PC-9 (cell line): ENCODE measurements at regions not wholly inside any gene's neighbourhood (a gene's known extent, or its start where the extent isn't known, plus 50 kb on each side); places are given as distances from the start of the nearest gene placed in this dataset.

Experiments
- BruUV-seq: library from RNA; stranded (reverse); fragments of 400-500 nt; replicated peaks from 2 replicates; lab custom pipeline; 2021; lab: Mats Ljungman, UMichigan
- CTCF ChIA-PET: fragments of 300-600 bp; sonication (Branson Sonifier 250); formaldehyde crosslinking; loops from one replicate; lab custom pipeline; 2022; ENCODE audit warnings: antibody characterized with exemption; lab: Charles Lee
- POLR2A ChIA-PET: fragments of 300-600 bp; sonication (Branson Sonifier 250); formaldehyde crosslinking; loops from one replicate; lab custom pipeline; 2022; ENCODE audit warnings: antibody characterized with exemption; ENCODE audit not compliant: unreplicated experiment; lab: Charles Lee
- DNase-seq, 2 experiments: peaks; one replicate each; pipeline versions ENCODE4 v3.0.0 to v3.0.0-alpha.2; 2015 to 2022; ENCODE audit warnings: mixed read lengths in 1 of 2
- H2AFZ ChIP-seq: fragments of 200-600 bp; sonication (generic); 2 replicates; pipeline ENCODE4 v1.8.1; 2017; ENCODE audit warnings: antibody characterized with exemption
- H3F3A ChIP-seq: fragments of 200-600 bp; sonication (generic); 2 replicates; pipeline ENCODE4 v1.8.1; 2017; ENCODE audit warnings: antibody characterized with exemption, mild to moderate bottlenecking, low read depth; ENCODE audit not compliant: insufficient read depth
- H3K27ac ChIP-seq: fragments of 200-600 bp; sonication (generic); 2 replicates; pipeline ENCODE4 v1.6.1; 2016; ENCODE audit warnings: mixed run types
- H3K27me3 ChIP-seq: fragments of 200-600 bp; sonication (generic); 2 replicates; pipeline ENCODE4 v1.6.1; 2016; ENCODE audit warnings: low read depth, mixed run types; ENCODE audit not compliant: insufficient read depth
- H3K36me3 ChIP-seq: fragments of 200-600 bp; sonication (generic); 2 replicates; pipeline ENCODE4 v1.6.1; 2016; ENCODE audit warnings: low read depth, mixed run types
- H3K4me1 ChIP-seq: fragments of 200-600 bp; sonication (generic); replicated peaks from 2 replicates; pipeline ENCODE4 v1.6.1; 2016; ENCODE audit warnings: mixed run types; ENCODE audit not compliant: insufficient read depth
- H3K4me2 ChIP-seq: fragments of 200-600 bp; sonication (generic); 2 replicates; pipeline ENCODE4 v1.6.1; 2017; ENCODE audit warnings: mixed run types
- H3K4me3 ChIP-seq: fragments of 200-600 bp; sonication (generic); 2 replicates; pipeline ENCODE4 v1.6.1; 2016; ENCODE audit warnings: mixed run types
- H3K79me2 ChIP-seq: fragments of 200-600 bp; sonication (generic); 2 replicates; pipeline ENCODE4 v1.6.1; 2017; ENCODE audit warnings: low read depth, mixed run types
- H3K9me2 ChIP-seq: fragments of 200-600 bp; sonication (generic); 2 replicates; pipeline ENCODE4 v1.8.1; 2017; ENCODE audit warnings: mild to moderate bottlenecking; ENCODE audit not compliant: insufficient read depth
- H3K9me3 ChIP-seq: fragments of 200-600 bp; sonication (generic); 2 replicates; pipeline ENCODE4 v1.8.1; 2016; ENCODE audit warnings: low read depth; ENCODE audit not compliant: insufficient read depth
- H4K20me1 ChIP-seq: fragments of 200-600 bp; sonication (generic); 2 replicates; pipeline ENCODE4 v1.8.1; 2017; ENCODE audit not compliant: insufficient read depth
- EZH2 ChIP-seq: fragments of 200-600 bp; sonication (generic); IDR thresholded peaks from 2 replicates; pipeline ENCODE4 v1.8.0; 2017; ENCODE audit warnings: antibody characterized with exemption, low read depth
- intact Hi-C: fragments of 100-400 bp; cut with micrococcal nuclease; formaldehyde crosslinking; loops from one replicate; pipeline ENCODE4 v1.10.0; 2022; ENCODE audit not compliant: unreplicated experiment
- TF ChIP-seq, protein P1 (sequence below): fragments of 200-600 bp; sonication (generic); conservative IDR thresholded peaks from 2 replicates; pipeline ENCODE4 v1.6.1; 2017; ENCODE audit warnings: mixed run types, antibody characterized with exemption, mild to moderate bottlenecking, moderate library complexity

DNA sequence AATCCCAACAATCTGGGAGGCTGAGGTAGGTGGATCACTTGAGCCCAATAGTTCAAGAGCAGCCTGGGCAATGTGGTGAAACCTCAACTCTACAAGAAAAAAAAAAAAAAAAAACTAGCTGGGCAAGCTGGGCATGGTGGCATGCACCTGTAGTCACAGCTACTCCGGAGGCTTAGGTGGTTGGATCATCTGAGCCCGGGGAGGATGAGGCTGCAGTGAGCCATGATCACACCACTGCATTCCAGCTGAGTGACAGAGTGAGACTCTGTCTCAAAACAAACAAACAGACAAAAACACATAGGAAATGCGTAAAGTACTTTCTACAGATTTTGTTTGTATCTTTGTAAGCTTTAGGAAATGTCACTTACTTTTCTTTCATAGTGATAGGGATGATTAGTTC is 307.2 kb upstream of the NR3C2 start:
- H3K27me3 ChIP-seq = no peaks in the 10 kb centered on the region
- no peaks in the 10 kb centered on the region for H3K36me3 ChIP-seq
- DNase-seq = peak; percentile 33 to 50
- no peak overlapping the region for H3K4me2 ChIP-seq
- H4K20me1 ChIP-seq = no peaks in the 10 kb centered on the region
- ChIA-PET POLR2A (no interaction called here), CTCF (interaction anchor here (0.6 kb wide), 1 partner anchor 304 kb away, joined by 3 read pairs; no protein-coding TSS in a partner anchor)
- no peak for TF ChIP-seq EZH2
- TF ChIP-seq, protein P1, sequence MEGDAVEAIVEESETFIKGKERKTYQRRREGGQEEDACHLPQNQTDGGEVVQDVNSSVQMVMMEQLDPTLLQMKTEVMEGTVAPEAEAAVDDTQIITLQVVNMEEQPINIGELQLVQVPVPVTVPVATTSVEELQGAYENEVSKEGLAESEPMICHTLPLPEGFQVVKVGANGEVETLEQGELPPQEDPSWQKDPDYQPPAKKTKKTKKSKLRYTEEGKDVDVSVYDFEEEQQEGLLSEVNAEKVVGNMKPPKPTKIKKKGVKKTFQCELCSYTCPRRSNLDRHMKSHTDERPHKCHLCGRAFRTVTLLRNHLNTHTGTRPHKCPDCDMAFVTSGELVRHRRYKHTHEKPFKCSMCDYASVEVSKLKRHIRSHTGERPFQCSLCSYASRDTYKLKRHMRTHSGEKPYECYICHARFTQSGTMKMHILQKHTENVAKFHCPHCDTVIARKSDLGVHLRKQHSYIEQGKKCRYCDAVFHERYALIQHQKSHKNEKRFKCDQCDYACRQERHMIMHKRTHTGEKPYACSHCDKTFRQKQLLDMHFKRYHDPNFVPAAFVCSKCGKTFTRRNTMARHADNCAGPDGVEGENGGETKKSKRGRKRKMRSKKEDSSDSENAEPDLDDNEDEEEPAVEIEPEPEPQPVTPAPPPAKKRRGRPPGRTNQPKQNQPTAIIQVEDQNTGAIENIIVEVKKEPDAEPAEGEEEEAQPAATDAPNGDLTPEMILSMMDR = no peak
- no peaks in the 10 kb centered on the region for H3K4me1 ChIP-seq
- intact Hi-C loops = no loop called here
- 0 out of 2 replicates have a peak overlapping the region, but pooled peaks have one; percentile 23 for H3K27ac ChIP-seq
- no peaks in the 10 kb centered on the region for H3K9me3 ChIP-seq
- no peak overlapping the region for H3K4me3 ChIP-seq
- H3K9me2 ChIP-seq = no peaks in the 10 kb centered on the region
- BruUV-seq = no TSS peak
- H3F3A ChIP-seq = no peaks in the 10 kb centered on the region
- H2AFZ ChIP-seq = no peak overlapping the region
- no peaks in the 10 kb centered on the region for H3K79me2 ChIP-seq

DNA sequence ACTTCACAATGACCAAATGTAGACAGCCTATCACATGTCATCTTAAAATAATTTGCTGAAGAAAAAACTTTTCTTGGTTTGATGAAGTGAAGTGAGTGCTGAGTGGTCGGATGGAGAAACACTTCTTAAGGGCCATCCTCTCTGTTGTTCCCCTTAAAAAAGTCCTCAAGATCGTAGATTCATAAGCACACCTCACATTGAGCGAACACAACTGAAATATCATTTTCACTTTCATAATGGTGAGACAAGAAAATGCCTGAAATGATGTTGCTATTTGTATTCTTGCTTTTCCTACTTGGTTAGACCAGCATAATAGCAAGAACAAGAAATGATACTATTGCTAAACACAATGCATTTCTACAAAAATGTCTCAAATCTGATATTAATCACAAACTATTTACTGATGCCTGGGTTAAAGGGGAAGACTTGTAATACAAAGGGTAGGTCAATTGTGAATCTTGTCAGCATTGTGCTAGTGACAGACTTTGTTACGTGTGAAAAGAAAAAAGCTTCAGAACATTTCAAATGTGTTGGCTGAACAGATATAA is 305.6 kb upstream of the NR3C2 start:
- H3K79me2 ChIP-seq = no peaks in the 10 kb centered on the region
- BruUV-seq = no TSS peak
- H3K9me3 ChIP-seq = no peaks in the 10 kb centered on the region
- H4K20me1 ChIP-seq = no peaks in the 10 kb centered on the region
- ChIA-PET CTCF (no interaction called here), POLR2A (no interaction called here)
- H3K27me3 ChIP-seq = no peaks in the 10 kb centered on the region
- intact Hi-C loops = no loop called here
- H3K4me1 ChIP-seq = no peaks in the 10 kb centered on the region
- no peaks in the 10 kb centered on the region for H3F3A ChIP-seq
- no peaks in the 10 kb centered on the region for H3K36me3 ChIP-seq
- H2AFZ ChIP-seq = no peak overlapping the region
- no peak for DNase-seq
- H3K4me3 ChIP-seq = no peak overlapping the region
- H3K4me2 ChIP-seq = no peak overlapping the region
- no peak overlapping the region for H3K27ac ChIP-seq
- H3K9me2 ChIP-seq = no peaks in the 10 kb centered on the region
- TF ChIP-seq EZH2 = no peak
- TF ChIP-seq, protein P1 = no peak

DNA sequence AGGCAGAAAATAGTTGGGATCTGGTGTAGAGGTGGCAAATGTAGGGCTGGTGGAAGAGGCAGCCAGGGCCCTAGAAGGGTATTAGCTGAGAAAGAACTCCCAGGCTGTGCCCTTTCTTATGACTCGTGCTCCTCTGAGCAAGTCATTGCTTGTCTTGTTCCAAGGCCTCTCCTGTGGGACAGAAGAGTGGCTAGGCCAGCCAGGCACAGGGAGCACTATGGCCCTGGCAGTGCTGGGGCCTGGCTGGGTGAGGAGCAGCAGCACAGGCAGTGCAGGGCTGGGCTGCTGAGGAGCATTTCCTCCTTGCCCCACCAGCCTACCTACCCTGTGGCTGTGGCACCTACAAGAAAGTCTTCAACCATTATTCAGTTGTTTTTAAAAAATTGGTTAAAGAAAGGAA is 298.5 kb upstream of the NR3C2 start:
- no TSS peak for BruUV-seq
- Histone ChIP-seq H3K79me2 (no peaks in the 10 kb centered on the region), H3K4me3 (no peak overlapping the region), H3K27ac (no peak overlapping the region), H3K9me2 (no peaks in the 10 kb centered on the region), H3K4me2 (no peak overlapping the region), H3K9me3 (no peaks in the 10 kb centered on the region), H3K4me1 (no peaks in the 10 kb centered on the region), H3K27me3 (no peaks in the 10 kb centered on the region), H2AFZ (no peak overlapping the region), H3F3A (no peaks in the 10 kb centered on the region), H4K20me1 (no peaks in the 10 kb centered on the region), H3K36me3 (no peaks in the 10 kb centered on the region)
- POLR2A ChIA-PET = no interaction called here
- no peak for TF ChIP-seq EZH2
- TF ChIP-seq, protein P1 = no peak
- DNase-seq = no peak
- intact Hi-C loops = no loop called here
- CTCF ChIA-PET = no interaction called here
